HG03103 (cell line): ENCODE measurements at regions not wholly inside any gene's neighbourhood (a gene's known extent, or its start where the extent isn't known, plus 50 kb on each side); places are given as distances from the start of the nearest gene placed in this dataset.

Experiments
- ATAC-seq: cut with Tn5 transposase; IDR thresholded peaks from one replicate; pipeline ENCODE4 v1.9.1; 2021; ENCODE audit warnings: low read depth; ENCODE audit not compliant: unreplicated experiment

DNA sequence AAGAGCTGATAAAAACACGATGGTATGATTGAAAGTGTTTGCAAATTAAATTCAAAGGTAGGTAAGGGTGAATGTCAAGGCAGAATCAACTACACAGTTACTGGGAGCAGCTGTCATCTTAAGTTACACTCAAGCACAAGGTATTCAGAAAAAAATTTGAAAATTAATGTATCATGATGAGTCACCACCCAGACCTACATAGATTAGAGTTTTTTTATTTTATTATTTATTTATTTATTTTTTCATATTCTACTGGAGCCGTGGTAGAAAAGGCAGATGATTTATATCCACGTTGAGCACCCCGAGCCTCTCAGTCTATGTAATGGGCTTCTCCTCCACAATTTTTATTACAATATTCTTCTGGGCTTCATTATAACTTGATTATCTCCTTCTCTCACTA is 728.9 kb upstream of the ARGLU1 start:
- ATAC-seq = no peak

DNA sequence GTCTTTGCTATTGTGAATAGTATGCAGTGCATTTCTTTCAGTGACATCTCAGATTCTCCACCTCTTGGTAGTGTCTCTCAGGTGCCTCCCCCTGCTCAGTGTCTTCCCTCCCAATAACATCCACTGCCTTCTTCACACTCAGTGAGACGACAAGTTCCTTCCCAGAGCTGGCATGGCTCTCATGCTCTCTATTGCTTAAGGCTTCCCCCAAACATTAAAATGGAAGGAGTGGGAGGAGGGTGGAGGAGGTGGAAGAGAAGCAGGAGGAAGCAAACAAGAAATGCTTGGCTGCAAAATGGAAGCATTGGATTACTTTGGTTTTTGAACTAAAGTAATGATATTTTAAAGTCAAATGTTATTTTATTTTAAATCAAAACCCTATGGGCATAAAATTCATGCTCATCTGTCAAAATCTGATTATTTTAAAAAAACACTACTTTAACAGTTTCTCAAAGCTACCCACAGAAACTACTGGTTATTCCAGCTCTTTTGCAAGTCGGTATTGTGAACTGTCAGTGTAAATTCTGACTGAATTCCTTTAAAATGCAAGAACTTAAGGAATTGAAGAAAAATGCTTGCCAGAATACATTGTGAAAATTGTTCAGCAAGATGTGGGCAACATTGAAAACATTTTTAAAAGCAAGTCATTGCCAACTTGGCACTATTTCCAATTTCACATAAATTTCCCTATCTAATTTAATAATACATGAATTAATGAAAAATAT is 727.6 kb upstream of the ARGLU1 start:
- ATAC-seq = no peak

GRCh38 chr13:107293924-107294323 is 726.0 kb upstream of the ARGLU1 start:
- no peak for ATAC-seq

GRCh38 chr13:107291875-107292274 is 723.9 kb upstream of the ARGLU1 start:
- no peak for ATAC-seq

- ATAC-seq = no peak
Observed at GRCh38 chr13:107289540-107289939, 721.6 kb upstream of the ARGLU1 start.

DNA sequence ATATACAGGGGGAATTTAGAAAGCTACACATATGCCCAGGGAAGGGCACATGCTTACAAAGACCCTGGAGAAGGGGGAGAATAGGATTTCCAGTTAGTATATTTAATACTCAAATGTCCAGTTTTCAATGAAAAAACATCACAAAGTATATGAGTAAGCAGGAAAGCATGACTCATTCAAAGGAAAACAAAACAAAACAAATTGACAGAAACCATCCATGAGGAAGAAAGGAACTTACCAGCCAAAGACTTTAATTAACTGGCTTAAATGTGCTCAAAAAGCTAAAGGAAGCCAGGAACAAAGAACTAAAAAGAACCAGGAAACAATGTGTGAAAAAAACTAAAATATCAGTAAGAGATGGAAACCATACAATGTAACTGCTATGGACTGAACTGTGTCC is 716.2 kb upstream of the ARGLU1 start:
- ATAC-seq = no peak

GRCh38 chr13:107277911-107278310 is 710.0 kb upstream of the ARGLU1 start:
- no peak for ATAC-seq

GRCh38 chr13:107276936-107277335 is 709.0 kb upstream of the ARGLU1 start:
- ATAC-seq = no peak

DNA sequence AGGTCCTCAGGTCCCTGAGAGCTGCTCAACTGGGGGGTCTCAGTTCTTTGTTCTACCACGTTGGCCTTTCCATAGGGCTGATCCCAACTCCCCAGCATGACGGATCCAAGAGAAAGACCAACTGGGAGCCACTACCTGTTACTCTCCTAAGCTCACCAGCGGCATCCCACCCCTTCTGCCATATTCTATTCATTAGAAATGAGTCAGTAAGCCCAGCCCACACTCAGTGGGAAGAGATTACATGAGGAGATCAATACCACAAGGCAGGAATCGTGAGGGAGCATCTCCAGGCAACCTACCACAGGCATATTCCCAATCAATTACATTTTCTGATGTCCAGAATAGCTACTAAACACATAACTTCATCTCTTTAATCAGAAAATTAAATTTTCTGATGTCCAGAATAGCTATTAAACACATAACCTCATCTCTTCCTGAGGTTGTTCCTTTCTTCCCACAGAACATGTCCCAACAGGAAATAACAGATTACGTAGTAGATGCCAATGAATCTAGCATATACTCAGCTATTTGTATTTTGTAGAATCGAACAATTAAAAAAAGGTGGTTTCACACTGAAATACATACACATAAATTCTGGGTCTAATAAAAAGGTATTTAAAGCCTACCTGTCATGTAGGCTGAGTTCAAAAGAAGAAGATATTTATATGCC is 708.1 kb upstream of the ARGLU1 start:
- ATAC-seq = no peak

GRCh38 chr13:107275312-107275711 is 707.4 kb upstream of the ARGLU1 start:
- ATAC-seq = no peak

DNA sequence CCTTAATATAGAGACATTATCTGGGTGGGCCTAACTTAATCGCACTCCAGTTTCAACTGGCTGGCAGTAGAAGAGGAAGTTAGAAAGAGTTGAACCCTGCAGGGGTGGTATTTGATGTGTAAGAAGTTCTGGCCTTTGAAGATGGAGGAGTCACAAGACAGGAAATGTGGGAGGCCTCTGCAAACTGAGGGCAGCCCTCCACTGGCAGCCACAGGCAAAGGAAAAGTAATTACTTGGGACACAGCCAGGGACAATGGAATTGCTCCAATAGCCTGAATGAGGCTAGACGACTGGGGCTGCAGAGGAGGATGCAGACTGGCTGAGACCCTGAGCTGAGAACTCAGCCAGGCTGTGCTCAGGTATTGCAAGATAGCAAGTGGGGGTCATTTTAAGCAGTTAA is 703.3 kb upstream of the ARGLU1 start:
- ATAC-seq = no peak

- ATAC-seq = no peak
Observed at GRCh38 chr13:107266657-107267056, 698.7 kb upstream of the ARGLU1 start.

GRCh38 chr13:107258599-107259187 is 690.8 kb upstream of the ARGLU1 start:
- no peak for ATAC-seq

GRCh38 chr13:107254392-107254791 is 686.5 kb upstream of the ARGLU1 start:
- ATAC-seq = no peak

- ATAC-seq = no peak
Observed at GRCh38 chr13:107252428-107252827, 684.5 kb upstream of the ARGLU1 start.

GRCh38 chr13:107252021-107252420 is 684.1 kb upstream of the ARGLU1 start:
- ATAC-seq = no peak

DNA sequence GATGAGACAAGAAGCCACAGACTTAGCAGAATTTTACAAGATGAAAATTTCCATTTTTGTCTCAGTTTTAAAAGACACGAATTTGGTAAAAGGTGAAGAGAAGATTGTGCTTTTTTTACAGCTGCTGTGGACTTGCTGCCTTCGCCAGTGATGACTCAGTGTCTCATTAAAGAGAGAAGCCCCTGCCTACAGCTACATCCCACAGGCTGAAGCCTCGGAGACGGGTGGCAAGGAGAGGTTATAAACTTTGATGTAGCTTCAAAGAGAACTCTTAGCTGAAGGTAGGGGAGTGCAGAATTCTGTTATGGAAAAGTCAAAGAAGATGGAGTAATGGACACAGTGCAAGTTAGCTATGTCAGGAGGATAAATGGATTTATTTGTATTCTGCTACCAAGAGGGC is 683.4 kb upstream of the ARGLU1 start:
- no peak for ATAC-seq

- ATAC-seq = no peak
Observed at GRCh38 chr13:107250628-107251027, 682.7 kb upstream of the ARGLU1 start.

- no peak for ATAC-seq
Observed at GRCh38 chr13:107244241-107244640, 676.3 kb upstream of the ARGLU1 start.

GRCh38 chr13:107242138-107242537 is 674.2 kb upstream of the ARGLU1 start:
- ATAC-seq = no peak

- ATAC-seq = no peak
Observed at GRCh38 chr13:107241381-107241780, 673.4 kb upstream of the ARGLU1 start.

- ATAC-seq = no peak
Observed at GRCh38 chr13:107239213-107239612, 671.3 kb upstream of the ARGLU1 start.
